CD1c-positive myeloid dendritic cell (primary cell): ENCODE measurements at regions not wholly inside any gene's neighbourhood (a gene's known extent, or its start where the extent isn't known, plus 50 kb on each side); places are given as distances from the start of the nearest gene placed in this dataset.

Source experiments
- DNase-seq: peaks from one replicate; pipeline ENCODE4 v3.0.0-alpha.2; 2016; ENCODE audit errors: extremely low spot score

- no peak for DNase-seq
These were observed 766.8 kb downstream of the TBL1XR1 start for GRCh38 chr3:176430244-176431037.

DNA sequence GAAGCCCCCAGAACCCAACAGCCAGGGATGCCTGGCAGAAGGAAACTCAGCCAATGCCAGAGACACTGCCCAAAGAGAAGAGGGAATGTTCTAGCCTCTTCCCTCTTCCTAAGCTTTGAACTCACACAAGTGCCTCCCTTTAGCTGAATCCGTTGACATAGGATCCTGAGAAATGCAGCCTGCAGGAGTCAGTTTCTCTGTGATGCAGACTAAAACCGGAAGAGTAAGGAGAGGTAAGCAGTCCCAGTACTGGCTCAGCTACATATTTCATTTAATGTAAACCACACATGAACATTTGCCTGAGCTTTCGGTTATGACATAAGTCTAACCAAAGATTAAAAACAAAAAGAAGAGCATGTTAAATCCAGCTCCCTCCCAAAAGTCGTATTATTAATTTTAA, 768.7 kb downstream of the TBL1XR1 start:
- DNase-seq = no peak

DNA sequence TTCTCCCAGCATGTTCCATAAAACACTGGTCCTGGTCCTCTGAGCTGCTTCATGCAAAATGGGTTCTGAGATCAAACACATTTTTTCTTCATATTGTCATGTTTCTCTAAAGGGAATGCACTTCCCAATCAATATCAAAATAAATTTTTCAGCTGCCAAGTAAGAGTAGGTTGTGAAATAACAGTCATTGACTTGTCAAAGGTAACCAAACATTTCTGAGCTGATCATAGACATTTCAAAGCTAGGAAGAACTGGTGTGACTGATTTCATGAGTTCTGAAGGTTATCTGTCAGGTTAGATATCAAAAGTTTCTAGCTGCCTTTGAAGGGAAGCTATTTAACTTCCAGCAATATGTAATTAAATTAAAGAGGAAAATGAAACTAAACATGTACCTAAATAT, 770.9 kb downstream of the TBL1XR1 start:
- DNase-seq = no peak

GRCh38 chr3:176416870-176417269, 780.4 kb downstream of the TBL1XR1 start:
- DNase-seq = no peak

- DNase-seq = no peak
These were observed 781.5 kb downstream of the TBL1XR1 start for GRCh38 chr3:176415661-176416295.

DNA sequence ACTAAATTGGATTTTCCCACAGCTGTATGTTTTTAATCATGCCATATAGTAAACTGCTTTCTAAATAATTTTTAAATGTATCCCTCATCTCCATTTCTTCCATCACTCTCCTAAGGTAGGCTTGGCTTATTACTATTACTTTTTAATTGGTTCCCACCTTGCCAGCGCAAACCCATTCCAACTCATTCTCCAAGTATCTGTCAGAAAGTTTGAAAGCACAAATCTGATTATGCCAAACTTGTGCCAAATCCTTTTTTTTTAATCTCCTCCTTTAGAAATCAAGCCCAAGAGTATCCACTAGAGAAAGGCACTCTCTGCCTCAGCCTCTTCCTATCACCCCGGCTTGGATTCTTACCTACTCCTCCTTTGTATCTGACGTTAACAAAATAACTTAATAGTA, 784.5 kb downstream of the TBL1XR1 start:
- DNase-seq = no peak

- no peak for DNase-seq
These were observed 793.8 kb downstream of the TBL1XR1 start for GRCh38 chr3:176403531-176403930.

DNA sequence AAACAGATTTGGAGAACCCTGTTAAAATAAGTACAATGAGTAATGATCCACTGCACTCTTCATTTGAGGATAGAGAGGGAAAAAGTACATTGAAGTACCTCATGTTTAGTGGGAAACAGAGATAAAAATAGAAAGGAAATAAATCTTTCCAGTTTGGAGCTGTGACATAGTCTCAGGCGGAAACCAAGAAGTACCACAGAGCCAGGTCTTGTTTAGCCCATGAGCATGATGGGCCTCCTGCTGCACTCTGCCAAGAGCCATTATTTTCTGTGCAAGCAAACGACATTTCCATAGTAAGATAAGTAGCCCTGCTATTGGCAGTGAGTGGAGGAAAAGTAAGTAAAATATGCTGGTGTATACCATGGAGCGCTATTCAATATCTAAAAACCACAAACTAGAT, 796.1 kb downstream of the TBL1XR1 start:
- no peak for DNase-seq

DNA sequence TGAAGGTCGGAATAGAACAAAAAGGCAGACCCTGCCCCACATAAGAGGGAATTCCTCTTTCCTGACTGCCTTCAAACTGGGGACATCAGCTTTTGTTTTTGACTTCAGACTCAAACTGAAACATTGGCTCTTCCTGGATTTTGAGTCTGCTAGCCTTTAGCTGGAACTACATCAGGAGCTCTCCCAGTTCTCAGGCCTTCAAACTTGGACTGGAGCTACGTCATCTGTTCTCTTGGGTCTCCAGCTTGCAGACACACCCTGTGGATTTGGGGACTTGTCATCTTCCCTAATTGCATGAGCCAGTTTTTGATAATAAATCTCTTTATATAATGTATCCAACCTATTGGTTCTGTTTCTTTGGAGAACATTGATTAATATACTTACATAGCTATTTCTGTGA, 798.1 kb downstream of the TBL1XR1 start:
- no peak for DNase-seq

- DNase-seq = no peak
These were observed 802.0 kb downstream of the TBL1XR1 start for GRCh38 chr3:176395240-176395639.

GRCh38 chr3:176378789-176379188, 818.5 kb downstream of the TBL1XR1 start:
- DNase-seq = no peak

DNA sequence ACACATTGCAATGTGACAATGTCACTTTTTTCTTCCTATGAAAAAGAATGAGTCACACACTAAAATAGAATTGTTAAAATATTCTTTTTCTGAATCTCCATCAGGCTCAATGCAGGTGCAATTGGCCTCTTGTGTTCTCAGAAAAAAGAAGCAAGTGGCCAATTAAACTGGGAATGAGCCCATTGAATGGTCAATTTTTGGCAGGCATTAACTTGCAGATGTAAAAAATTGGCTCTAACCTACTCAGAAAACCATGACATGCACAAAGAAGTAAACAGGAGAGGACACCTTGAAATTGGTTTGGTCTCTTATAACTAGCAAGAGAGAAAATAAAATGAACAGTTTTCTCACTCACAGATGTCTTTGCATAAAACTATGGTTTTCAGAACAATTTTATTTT, 820.8 kb downstream of the TBL1XR1 start:
- DNase-seq = no peak

DNA sequence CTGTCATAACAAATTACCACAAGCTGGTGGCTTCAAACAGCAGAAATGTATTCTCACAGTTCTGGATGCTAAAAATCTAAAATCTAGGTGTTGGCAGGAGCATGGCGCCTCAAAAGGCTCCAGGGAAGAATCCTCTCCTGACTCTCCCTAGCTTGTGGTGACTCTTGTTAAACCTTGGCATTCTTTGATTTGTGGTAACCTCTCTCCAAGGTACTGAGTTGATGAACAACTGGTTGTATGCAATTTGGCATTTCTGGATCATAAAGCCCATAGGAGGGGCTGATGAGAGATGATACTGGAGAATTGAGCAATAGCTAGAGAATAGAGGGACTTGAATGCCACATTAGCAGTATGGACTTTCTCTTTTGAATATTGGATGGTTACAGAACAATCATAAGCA, 821.8 kb downstream of the TBL1XR1 start:
- DNase-seq = no peak

DNA sequence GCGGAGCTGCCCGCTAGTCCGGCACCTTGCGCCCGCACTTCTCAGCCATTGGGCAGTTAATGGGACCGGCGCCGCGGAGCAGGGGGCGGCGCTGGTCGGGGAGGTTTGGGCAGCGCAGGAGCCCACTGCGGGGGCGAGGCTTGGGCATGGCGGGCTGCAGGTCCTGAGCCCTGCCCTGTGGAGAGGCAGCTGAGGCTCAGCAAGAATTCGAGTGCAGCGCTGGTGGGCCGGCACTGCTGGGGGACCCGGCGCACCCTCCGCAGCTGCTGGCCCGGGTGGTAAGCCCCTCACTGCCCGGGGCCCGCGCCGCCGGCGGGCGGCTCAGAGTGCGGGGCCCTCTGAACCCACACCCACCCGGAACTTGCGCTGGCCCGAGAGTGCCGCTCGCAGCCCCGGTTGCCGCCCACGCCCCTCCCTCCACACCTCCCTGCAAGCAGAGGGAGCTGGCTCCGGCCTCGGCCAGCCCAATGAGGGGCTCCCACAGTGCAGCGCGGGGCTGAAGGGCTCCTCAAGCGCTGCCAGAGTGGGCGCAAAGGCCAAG, 835.0 kb downstream of the TBL1XR1 start:
- DNase-seq = no peak

DNA sequence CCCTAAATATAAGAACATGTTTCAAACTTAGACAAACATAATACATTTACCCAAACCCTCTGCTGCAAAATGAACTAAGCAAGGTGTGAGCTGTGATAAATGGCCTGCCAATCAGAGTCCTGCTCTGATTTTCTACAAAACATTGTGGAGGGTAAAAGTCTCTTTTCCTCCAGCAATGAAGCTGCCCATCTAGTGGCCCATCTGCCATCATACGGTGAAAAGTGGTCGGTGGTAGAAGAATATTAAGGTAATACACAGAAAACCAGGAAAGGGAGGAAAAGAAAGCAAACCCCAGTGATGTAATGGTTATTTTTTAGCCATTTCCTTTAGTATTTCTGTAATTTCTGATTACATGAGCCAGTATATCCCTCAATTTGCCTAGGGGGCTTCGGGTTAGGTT, 838.1 kb downstream of the TBL1XR1 start:
- DNase-seq = no peak

GRCh38 chr3:176357891-176358290, 839.4 kb downstream of the TBL1XR1 start:
- no peak for DNase-seq

- no peak for DNase-seq
These were observed 842.4 kb downstream of the TBL1XR1 start for GRCh38 chr3:176354843-176355242.

GRCh38 chr3:176352716-176353334, 844.5 kb downstream of the TBL1XR1 start:
- DNase-seq = no peak

GRCh38 chr3:176351408-176351807, 845.9 kb downstream of the TBL1XR1 start:
- no peak for DNase-seq

GRCh38 chr3:176349706-176350105, 847.6 kb downstream of the TBL1XR1 start:
- DNase-seq = no peak

DNA sequence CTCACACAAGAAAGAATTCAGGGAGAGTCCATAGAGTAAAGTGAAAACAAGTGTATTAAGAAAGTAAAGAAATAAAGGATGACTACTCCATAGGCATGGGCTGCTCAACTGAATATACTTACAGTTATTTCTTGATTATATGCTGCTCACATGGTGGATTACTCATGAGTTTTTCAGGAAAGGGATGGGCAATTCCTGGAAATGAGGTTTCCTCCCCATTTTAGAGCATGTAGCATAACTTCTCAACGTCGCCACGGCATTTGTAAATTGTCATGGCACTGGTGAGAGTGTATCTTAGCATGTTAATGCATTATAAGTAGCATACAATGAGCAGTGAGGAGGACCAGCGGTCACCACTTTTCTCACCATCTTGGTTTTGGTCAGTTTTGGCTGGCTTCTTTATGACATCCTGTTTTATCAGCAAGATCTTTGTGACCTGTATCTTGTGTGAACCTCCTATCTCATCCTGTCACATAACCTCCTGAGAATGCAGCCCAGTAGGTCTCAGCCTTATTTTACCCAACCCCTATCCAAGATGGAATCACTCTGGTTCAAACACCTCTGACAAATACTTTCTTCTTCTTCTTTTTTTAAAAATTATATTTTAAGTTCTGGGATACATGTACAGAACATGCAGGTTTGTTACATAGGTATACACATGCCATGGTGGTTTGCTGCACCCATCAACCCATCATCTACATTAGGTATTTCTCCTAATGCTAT, 849.7 kb downstream of the TBL1XR1 start:
- DNase-seq = no peak

DNA sequence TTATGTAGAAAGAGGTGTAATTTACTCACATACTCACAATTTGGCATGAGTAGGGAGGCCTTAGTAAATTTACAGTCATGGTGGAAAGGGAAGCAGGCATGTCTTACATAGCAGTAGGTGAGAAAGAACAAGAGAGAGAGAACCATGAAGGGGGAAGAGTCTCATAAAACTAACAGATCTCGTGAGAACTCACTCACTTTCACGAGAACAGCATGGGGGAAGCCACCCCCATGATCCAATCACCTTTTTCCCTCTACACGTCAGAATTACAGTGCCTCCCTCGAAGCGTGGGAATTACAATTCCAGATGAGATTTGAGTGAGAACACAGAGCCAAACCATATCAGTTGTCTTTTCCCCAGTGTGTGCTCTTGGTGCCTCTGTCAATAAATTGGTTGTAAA, 855.3 kb downstream of the TBL1XR1 start:
- DNase-seq = no peak
